ENCODE measurements at regions not wholly inside any gene's neighbourhood (a gene's known extent, or its start where the extent isn't known, plus 50 kb on each side); places are given as distances from the start of the nearest gene placed in this dataset.

DNA sequence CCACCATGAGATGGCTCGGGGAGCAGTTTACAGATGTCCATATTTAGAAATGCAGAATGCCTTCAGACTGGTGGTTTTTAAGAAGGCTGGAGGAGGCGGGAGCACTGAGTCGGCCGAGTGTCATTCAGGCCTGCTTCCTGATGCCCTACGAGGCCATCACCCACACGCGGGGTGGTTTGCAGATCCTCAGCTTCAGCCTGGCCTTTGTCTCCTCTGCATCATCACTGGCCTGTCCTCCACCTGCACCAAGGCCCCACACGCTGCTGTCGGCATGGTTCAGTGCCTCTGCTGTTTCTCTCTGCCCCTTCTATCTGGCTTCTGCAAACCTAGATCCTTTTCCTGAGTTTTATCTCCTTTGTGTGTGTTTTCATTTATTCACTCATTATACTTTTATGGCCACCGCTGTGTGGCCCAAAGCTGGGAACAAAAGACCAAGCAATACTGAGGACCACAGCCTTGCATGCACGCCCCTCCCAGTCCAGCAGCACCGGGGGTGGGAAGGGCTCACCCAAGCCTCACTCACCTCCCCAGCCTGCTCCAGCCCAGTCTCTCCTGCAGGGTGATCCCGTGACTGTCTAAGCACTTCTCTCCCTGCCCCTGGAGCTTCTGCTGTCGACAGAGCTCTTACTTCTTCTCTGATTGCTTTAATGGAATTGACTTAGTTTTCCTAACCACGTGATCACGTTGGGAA is 240.8 kb downstream of the TEX29 start:
- TF ChIP-seq POLR2A (IDR thresholded peaks at IDR 0.05; ENCODE audit: low read depth) (no peak), POLR2AphosphoS5 (IDR thresholded peaks at IDR 0.05) (no peak), EP300 (IDR thresholded peaks at IDR 0.05) (no peak)
- TF ChIP-seq, protein P1, sequence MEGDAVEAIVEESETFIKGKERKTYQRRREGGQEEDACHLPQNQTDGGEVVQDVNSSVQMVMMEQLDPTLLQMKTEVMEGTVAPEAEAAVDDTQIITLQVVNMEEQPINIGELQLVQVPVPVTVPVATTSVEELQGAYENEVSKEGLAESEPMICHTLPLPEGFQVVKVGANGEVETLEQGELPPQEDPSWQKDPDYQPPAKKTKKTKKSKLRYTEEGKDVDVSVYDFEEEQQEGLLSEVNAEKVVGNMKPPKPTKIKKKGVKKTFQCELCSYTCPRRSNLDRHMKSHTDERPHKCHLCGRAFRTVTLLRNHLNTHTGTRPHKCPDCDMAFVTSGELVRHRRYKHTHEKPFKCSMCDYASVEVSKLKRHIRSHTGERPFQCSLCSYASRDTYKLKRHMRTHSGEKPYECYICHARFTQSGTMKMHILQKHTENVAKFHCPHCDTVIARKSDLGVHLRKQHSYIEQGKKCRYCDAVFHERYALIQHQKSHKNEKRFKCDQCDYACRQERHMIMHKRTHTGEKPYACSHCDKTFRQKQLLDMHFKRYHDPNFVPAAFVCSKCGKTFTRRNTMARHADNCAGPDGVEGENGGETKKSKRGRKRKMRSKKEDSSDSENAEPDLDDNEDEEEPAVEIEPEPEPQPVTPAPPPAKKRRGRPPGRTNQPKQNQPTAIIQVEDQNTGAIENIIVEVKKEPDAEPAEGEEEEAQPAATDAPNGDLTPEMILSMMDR (IDR thresholded peaks at IDR 0.05), result no peak
- no peaks in the 10 kb centered on the region for H3K36me3 ChIP-seq
- 88% methylated on average over 16 of the region's 16 CpGs for WGBS
- peaks cover 0 to 33% (median 0%) of the 10 kb centered on the region in 4 donors for H3K27me3 ChIP-seq
- no peak overlapping the region for H3K27ac ChIP-seq (replicated peaks in 1 of 4)
- H3K4me1 ChIP-seq, result no peaks in the 10 kb centered on the region
- DNase-seq (ENCODE audit: extremely low spot score), result no peak
- H3K9me3 ChIP-seq, result no peaks in the 10 kb centered on the region
- H3K4me3 ChIP-seq, result no peak overlapping the region
- intact Hi-C loops (cut with DNase I), result no loop called here

DNA sequence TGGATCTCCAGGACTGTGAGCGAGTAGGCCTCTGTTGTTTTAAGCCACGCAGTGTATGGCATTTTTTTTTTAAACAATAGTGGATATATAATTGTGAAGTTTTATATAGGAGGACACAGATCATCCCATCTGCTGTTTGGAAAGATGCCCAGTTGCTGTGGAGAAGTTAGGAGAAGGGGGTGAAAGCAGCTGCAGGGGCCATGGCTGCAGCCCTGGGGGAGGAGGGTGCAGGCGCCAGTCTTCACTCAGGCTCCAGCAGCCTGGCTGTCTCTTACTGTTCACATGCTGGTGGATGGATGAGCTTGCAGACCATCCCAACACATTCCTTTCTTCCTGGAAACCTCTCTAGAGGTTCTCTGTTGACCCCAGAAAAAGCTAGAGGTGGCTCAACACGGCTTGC is 242.3 kb downstream of the TEX29 start:
- 79% methylated on average over 4 of the region's 4 CpGs for WGBS
- no peak for DNase-seq (ENCODE audit: extremely low spot score)
- TF ChIP-seq, protein P1 (IDR thresholded peaks at IDR 0.05), result no peak
- TF ChIP-seq POLR2A (IDR thresholded peaks at IDR 0.05; ENCODE audit: low read depth) (no peak), POLR2AphosphoS5 (IDR thresholded peaks at IDR 0.05) (no peak), EP300 (IDR thresholded peaks at IDR 0.05) (no peak)
- no peaks in the 10 kb centered on the region for H3K4me1 ChIP-seq
- H3K27ac ChIP-seq (replicated peaks in 1 of 4), result no peak overlapping the region
- H3K4me3 ChIP-seq, result no peak overlapping the region
- no peaks in the 10 kb centered on the region for H3K9me3 ChIP-seq
- no peaks in the 10 kb centered on the region for H3K36me3 ChIP-seq
- H3K27me3 ChIP-seq, result peaks cover 0 to 30% (median 0%) of the 10 kb centered on the region in 4 donors
- intact Hi-C loops (cut with DNase I), result no loop called here

DNA sequence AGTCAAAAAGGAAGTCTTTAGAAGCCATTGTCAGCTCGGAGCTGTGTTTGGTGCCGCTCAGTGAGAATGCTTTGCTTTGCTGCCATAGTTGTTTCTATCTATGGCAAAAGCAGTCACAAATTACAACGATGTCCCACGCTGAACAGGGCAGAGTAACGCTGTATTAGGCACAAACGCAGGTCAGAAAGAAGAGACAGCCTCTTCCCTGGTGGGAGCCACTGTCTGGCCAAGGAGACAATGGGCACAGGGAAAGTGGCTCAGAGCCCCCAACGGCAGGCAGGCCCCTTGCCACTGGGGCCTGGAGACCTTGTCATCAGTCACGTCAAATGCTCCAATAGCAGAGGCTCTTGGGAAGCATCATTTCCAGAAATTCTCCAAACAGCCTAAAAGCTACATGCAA is 244.2 kb downstream of the TEX29 start:
- peaks cover 0 to 7% (median 4%) of the 10 kb centered on the region in 4 donors for H3K9me3 ChIP-seq
- WGBS, result 71% methylated on average over 8 of the region's 8 CpGs
- no peaks in the 10 kb centered on the region for H3K36me3 ChIP-seq
- H3K4me1 ChIP-seq, result no peaks in the 10 kb centered on the region
- intact Hi-C loops (cut with DNase I), result no loop called here
- TF ChIP-seq, protein P1 (IDR thresholded peaks at IDR 0.05), result no peak
- TF ChIP-seq POLR2A (IDR thresholded peaks at IDR 0.05; ENCODE audit: low read depth), result no peak
- TF ChIP-seq EP300 (IDR thresholded peaks at IDR 0.05), result no peak
- no peak for TF ChIP-seq POLR2AphosphoS5 (IDR thresholded peaks at IDR 0.05)
- no peak overlapping the region for H3K27ac ChIP-seq (replicated peaks in 1 of 4)
- no peak overlapping the region for H3K4me3 ChIP-seq
- no peak for DNase-seq (ENCODE audit: extremely low spot score)
- peaks cover 0 to 34% (median 2%) of the 10 kb centered on the region in 4 donors for H3K27me3 ChIP-seq

DNA sequence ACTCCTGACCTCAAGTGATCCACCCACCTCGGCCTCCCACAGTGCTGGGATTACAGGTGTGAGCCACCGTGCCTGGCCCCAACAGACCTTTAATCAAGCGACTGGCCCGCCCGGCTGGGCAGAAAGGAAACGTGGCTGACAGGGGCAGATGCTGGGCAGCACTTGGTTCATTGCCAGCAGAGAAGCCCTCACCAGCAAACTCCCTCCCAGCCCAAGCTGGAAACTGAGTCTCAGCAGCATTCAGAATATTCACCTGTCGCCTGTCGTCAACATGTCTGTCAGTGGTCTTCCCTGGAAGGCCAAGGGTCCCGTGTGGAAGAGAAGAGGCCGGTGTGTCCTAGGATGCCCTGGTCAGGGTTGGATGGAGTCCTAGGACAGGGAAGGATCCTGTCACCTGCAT is 245.0 kb downstream of the TEX29 start:
- TF ChIP-seq EP300 (IDR thresholded peaks at IDR 0.05) (no peak), POLR2A (IDR thresholded peaks at IDR 0.05; ENCODE audit: low read depth) (no peak), POLR2AphosphoS5 (IDR thresholded peaks at IDR 0.05) (no peak)
- TF ChIP-seq, protein P1 (IDR thresholded peaks at IDR 0.05), result no peak
- peaks cover 0 to 28% (median 2%) of the 10 kb centered on the region in 4 donors for H3K27me3 ChIP-seq
- no peak for DNase-seq (ENCODE audit: extremely low spot score)
- 92% methylated on average over 8 of the region's 10 CpGs for WGBS
- H3K4me1 ChIP-seq, result no peaks in the 10 kb centered on the region
- no peak overlapping the region for H3K27ac ChIP-seq (replicated peaks in 1 of 4)
- peaks cover 0 to 7% (median 4%) of the 10 kb centered on the region in 4 donors for H3K9me3 ChIP-seq
- intact Hi-C loops (cut with DNase I), result no loop called here
- H3K36me3 ChIP-seq, result no peaks in the 10 kb centered on the region
- no peak overlapping the region for H3K4me3 ChIP-seq

DNA sequence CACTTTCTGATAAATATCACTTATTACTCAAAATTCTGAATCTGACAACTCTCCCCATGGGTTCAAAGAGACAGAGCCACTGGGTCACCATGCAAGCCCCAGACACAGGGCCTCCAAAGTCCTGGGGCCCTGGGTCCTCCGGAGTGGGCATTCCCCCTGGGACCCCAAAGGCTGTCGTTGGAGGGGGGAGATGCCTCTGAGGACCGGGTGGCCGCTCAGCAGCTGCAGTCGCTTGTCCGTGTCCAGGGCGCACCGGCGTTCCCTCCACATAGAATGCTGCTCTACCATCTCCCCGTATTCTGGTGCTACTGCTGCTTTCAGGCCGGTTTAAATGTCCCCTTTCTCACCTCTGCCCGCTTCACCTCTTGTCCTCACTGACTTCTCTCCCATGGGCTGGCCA is 246.1 kb downstream of the TEX29 start:
- no peak for DNase-seq (ENCODE audit: extremely low spot score)
- intact Hi-C loops (cut with DNase I), result no loop called here

More for the DNA sequence above, 246.1 kb downstream of the TEX29 start:
- Histone ChIP-seq H3K4me3 (no peak overlapping the region), H3K36me3 (no peaks in the 10 kb centered on the region), H3K9me3 (peaks cover 0 to 7% (median 4%) of the 10 kb centered on the region in 4 donors), H3K27me3 (peaks cover 0 to 19% (median 2%) of the 10 kb centered on the region in 4 donors), H3K4me1 (no peaks in the 10 kb centered on the region), H3K27ac (replicated peaks in 1 of 4) (no peak overlapping the region)
- no peak for TF ChIP-seq POLR2AphosphoS5 (IDR thresholded peaks at IDR 0.05)
- TF ChIP-seq EP300 (IDR thresholded peaks at IDR 0.05), result no peak
- TF ChIP-seq, protein P1 (IDR thresholded peaks at IDR 0.05), result no peak
- no peak for TF ChIP-seq POLR2A (IDR thresholded peaks at IDR 0.05; ENCODE audit: low read depth)
- WGBS, result 91% methylated on average over 11 of the region's 12 CpGs

All from esophagus muscularis mucosa (tissue), 4 donors.